Suprapubic skin (tissue), 4 donors: ENCODE measurements at regions not wholly inside any gene's neighbourhood (a gene's known extent, or its start where the extent isn't known, plus 50 kb on each side); places are given as distances from the start of the nearest gene placed in this dataset.

Experiments
- DNase-seq, 2 donors: peaks; one replicate each; pipeline ENCODE4 v3.0.0-alpha.2; 2019; ENCODE audit warnings: low spot score in 2 of 2
- H3K27ac ChIP-seq: fragments of 200-600 bp; sonication (generic); one replicate; pipeline ENCODE4 v1.5.1; 2019
- H3K27me3 ChIP-seq: fragments of 200-600 bp; sonication (generic); one replicate; pipeline ENCODE4 v1.5.1; 2019
- H3K36me3 ChIP-seq: fragments of 200-600 bp; sonication (generic); one replicate; pipeline ENCODE4 v1.5.1; 2019
- H3K4me1 ChIP-seq: fragments of 200-600 bp; sonication (generic); one replicate; pipeline ENCODE4 v1.5.1; 2019
- H3K4me3 ChIP-seq: fragments of 200-600 bp; sonication (generic); one replicate; pipeline ENCODE4 v1.5.1; 2019; ENCODE audit warnings: mild to moderate bottlenecking
- H3K9me3 ChIP-seq: fragments of 200-600 bp; sonication (generic); one replicate; pipeline ENCODE4 v1.5.1; 2019
- EP300 ChIP-seq: sonication (generic); formaldehyde crosslinking; IDR thresholded peaks from one replicate; pipeline ENCODE4 v1.6.1; 2017; ENCODE audit warnings: antibody characterized with exemption
- POLR2A ChIP-seq, 2 donors: fragments of 450-650 bp; IDR thresholded peaks; one replicate each; pipeline ENCODE4 v1.6.1; 2017; ENCODE audit warnings: antibody characterized with exemption in 2 of 2, mild to moderate bottlenecking in 2 of 2, moderate library complexity in 2 of 2
- POLR2AphosphoS5 ChIP-seq, 3 donors: sonication (generic); formaldehyde crosslinking; IDR thresholded peaks; one replicate each; pipeline ENCODE4 v1.6.1; 2017; ENCODE audit warnings: antibody characterized with exemption in 3 of 3
- WGBS: methylation state at CpG from one replicate; pipeline ENCODE4 v1.1.5; 2018; 5-methylcytosine and 5-hydroxymethylcytosine counted together
- TF ChIP-seq, protein P1 (sequence below), 2 donors: fragments of 200-600 bp in 1 of 2; fragments of 450-650 bp in 1 of 2; sonication (generic) in 1 of 2; IDR thresholded peaks; one replicate each; pipeline ENCODE4 v1.5.1; 2016 to 2019; ENCODE audit warnings: antibody characterized with exemption in 2 of 2, mild to moderate bottlenecking in 1 of 2, moderate library complexity in 1 of 2

- H3K4me1 ChIP-seq = no peaks in the 10 kb centered on the region
- no peak overlapping the region for H3K4me3 ChIP-seq
- TF ChIP-seq, protein P1, sequence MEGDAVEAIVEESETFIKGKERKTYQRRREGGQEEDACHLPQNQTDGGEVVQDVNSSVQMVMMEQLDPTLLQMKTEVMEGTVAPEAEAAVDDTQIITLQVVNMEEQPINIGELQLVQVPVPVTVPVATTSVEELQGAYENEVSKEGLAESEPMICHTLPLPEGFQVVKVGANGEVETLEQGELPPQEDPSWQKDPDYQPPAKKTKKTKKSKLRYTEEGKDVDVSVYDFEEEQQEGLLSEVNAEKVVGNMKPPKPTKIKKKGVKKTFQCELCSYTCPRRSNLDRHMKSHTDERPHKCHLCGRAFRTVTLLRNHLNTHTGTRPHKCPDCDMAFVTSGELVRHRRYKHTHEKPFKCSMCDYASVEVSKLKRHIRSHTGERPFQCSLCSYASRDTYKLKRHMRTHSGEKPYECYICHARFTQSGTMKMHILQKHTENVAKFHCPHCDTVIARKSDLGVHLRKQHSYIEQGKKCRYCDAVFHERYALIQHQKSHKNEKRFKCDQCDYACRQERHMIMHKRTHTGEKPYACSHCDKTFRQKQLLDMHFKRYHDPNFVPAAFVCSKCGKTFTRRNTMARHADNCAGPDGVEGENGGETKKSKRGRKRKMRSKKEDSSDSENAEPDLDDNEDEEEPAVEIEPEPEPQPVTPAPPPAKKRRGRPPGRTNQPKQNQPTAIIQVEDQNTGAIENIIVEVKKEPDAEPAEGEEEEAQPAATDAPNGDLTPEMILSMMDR (IDR thresholded peaks at IDR 0.05) = no peak
- no peak for TF ChIP-seq POLR2A (IDR thresholded peaks at IDR 0.05)
- no peak for TF ChIP-seq EP300
- no peak for TF ChIP-seq POLR2AphosphoS5 (IDR thresholded peaks at IDR 0.05)
- WGBS = 92% methylated on average over 14 of the region's 14 CpGs
- no peaks in the 10 kb centered on the region for H3K36me3 ChIP-seq
- H3K27ac ChIP-seq = no peak overlapping the region
- peaks cover 37% of the 10 kb centered on the region for H3K27me3 ChIP-seq
- no peaks in the 10 kb centered on the region for H3K9me3 ChIP-seq
- DNase-seq = no peak
Observed at GRCh38 chr7:1307828-1308227, 75.2 kb downstream of the UNCX start.

GRCh38 chr7:1309290-1309689, 76.6 kb downstream of the UNCX start:
- H3K4me1 ChIP-seq = no peaks in the 10 kb centered on the region
- H3K9me3 ChIP-seq = no peaks in the 10 kb centered on the region
- no peak overlapping the region for H3K4me3 ChIP-seq
- 95% methylated on average over 4 of the region's 4 CpGs for WGBS
- no peak for DNase-seq
- H3K36me3 ChIP-seq = no peaks in the 10 kb centered on the region
- no peak overlapping the region for H3K27ac ChIP-seq
- no peak for TF ChIP-seq POLR2AphosphoS5 (IDR thresholded peaks at IDR 0.05)
- TF ChIP-seq POLR2A (IDR thresholded peaks at IDR 0.05) = no peak
- no peak for TF ChIP-seq EP300
- TF ChIP-seq, protein P1 (IDR thresholded peaks at IDR 0.05) = no peak
- peaks cover 30% of the 10 kb centered on the region for H3K27me3 ChIP-seq

- Histone ChIP-seq H3K27ac (no peak overlapping the region), H3K36me3 (no peaks in the 10 kb centered on the region), H3K27me3 (peaks cover 35% of the 10 kb centered on the region), H3K4me3 (no peak overlapping the region), H3K4me1 (no peaks in the 10 kb centered on the region), H3K9me3 (no peaks in the 10 kb centered on the region)
- no peak for TF ChIP-seq POLR2A (IDR thresholded peaks at IDR 0.05)
- no peak for TF ChIP-seq EP300
- TF ChIP-seq, protein P1 (IDR thresholded peaks at IDR 0.05) = no peak
- TF ChIP-seq POLR2AphosphoS5 (IDR thresholded peaks at IDR 0.05) = no peak
- DNase-seq = no peak
- 63% methylated on average over 7 of the region's 7 CpGs for WGBS
Observed at GRCh38 chr7:1309996-1310395, 77.3 kb downstream of the UNCX start.

- peaks cover 45% of the 10 kb centered on the region for H3K27me3 ChIP-seq
Observed at GRCh38 chr7:1310936-1311335, 78.3 kb downstream of the UNCX start.

DNA sequence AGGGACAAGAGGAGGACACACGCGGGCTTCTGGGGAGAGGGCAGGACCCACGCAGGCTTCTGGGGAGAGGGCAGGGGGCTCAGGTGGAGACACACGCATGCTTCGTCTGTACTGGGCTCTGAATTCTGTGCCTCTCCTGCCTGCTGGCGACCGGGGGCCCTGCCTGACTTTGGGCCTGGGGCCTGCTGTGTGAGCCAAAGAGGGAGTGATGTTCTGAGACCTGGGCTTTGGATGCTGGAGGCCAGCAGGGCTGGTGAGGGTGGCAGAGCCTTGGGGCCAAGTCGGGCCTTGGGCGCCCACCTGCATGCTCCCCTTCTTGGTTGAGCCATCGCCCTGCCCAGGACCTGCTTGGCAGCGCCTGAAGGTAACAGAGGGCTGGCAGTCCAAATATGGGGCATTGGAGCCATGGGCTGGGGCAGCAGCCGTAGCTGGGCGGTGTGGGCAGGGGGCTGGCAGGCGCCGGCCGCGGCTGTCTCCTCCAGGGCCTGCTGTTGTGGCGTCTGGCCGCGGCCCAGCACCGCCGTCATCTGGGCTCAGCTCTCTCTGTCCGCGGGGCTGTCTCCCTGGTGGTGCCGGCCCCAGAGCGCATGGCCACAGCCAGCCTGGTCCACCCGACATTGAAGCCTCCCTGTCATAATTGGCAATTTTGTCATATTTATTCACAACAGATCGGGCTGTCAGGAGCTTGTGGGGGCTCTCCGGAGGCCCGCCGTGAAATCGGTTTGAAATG, 78.9 kb downstream of the UNCX start:
- Histone ChIP-seq H3K36me3 (no peaks in the 10 kb centered on the region), H3K9me3 (no peaks in the 10 kb centered on the region), H3K4me1 (no peaks in the 10 kb centered on the region), H3K4me3 (no peak overlapping the region), H3K27me3 (peaks cover 48% of the 10 kb centered on the region), H3K27ac (no peak overlapping the region)
- 80% methylated on average over 15 of the region's 32 CpGs for WGBS
- TF ChIP-seq EP300 (no peak), POLR2A (IDR thresholded peaks at IDR 0.05) (no peak), POLR2AphosphoS5 (IDR thresholded peaks at IDR 0.05) (no peak)
- TF ChIP-seq, protein P1 (IDR thresholded peaks at IDR 0.05) = no peak
- DNase-seq = no peak

More at GRCh38 chr7:1310936-1311335, 78.3 kb downstream of the UNCX start:
- 76% methylated on average over 21 of the region's 23 CpGs for WGBS
- no peaks in the 10 kb centered on the region for H3K9me3 ChIP-seq
- H3K4me1 ChIP-seq = no peaks in the 10 kb centered on the region
- TF ChIP-seq POLR2AphosphoS5 (IDR thresholded peaks at IDR 0.05) = no peak
- TF ChIP-seq POLR2A (IDR thresholded peaks at IDR 0.05) = no peak
- TF ChIP-seq, protein P1 (IDR thresholded peaks at IDR 0.05) = no peak
- TF ChIP-seq EP300 = no peak
- H3K36me3 ChIP-seq = no peaks in the 10 kb centered on the region
- no peak overlapping the region for H3K27ac ChIP-seq
- DNase-seq = no peak
- no peak overlapping the region for H3K4me3 ChIP-seq
